Head of caudate nucleus (tissue), 42 donors: ENCODE measurements at regions not wholly inside any gene's neighbourhood (a gene's known extent, or its start where the extent isn't known, plus 50 kb on each side); places are given as distances from the start of the nearest gene placed in this dataset.

Experiments
- DNase-seq, 42 donors: peaks; one replicate each; pipeline versions ENCODE4 v3.0.0 to v3.0.0-alpha.2; 2020 to 2021; ENCODE audit warnings: mixed read lengths in 7 of 42
- intact Hi-C: fragments of 100-400 bp; cut with DNase I; formaldehyde crosslinking; loops from one replicate; pipeline ENCODE4 v1.15.0; 2022

- no peak for DNase-seq
- intact Hi-C loops, result no loop called here
These were observed 304.8 kb downstream of the TRIB2 start for GRCh38 chr2:13021470-13021957.

GRCh38 chr2:13030606-13031005 is 313.9 kb downstream of the TRIB2 start:
- DNase-seq, result no peak
- intact Hi-C loops, result no loop called here

- no peak for DNase-seq
- intact Hi-C loops, result no loop called here
These were observed 318.1 kb downstream of the TRIB2 start for GRCh38 chr2:13034861-13035260.

GRCh38 chr2:13035866-13036265 is 319.1 kb downstream of the TRIB2 start:
- DNase-seq, result peak in 13 of 42 donors; percentile 11 to 63 (median 28)
- intact Hi-C loops, result no loop called here

- intact Hi-C loops, result no loop called here
- no peak for DNase-seq
These were observed 323.3 kb downstream of the TRIB2 start for GRCh38 chr2:13040043-13040442.

- intact Hi-C loops, result no loop called here
- DNase-seq, result no peak
These were observed 329.9 kb downstream of the TRIB2 start for GRCh38 chr2:13046557-13047165.

- DNase-seq, result no peak
- intact Hi-C loops, result no loop called here
These were observed 334.0 kb downstream of the TRIB2 start for GRCh38 chr2:13050764-13051163.

GRCh38 chr2:13052547-13052946 is 335.8 kb downstream of the TRIB2 start:
- DNase-seq, result no peak
- intact Hi-C loops, result no loop called here

GRCh38 chr2:13056259-13056843 is 339.6 kb downstream of the TRIB2 start:
- intact Hi-C loops, result no loop called here
- DNase-seq, result peak in 3 of 42 donors; percentile 8 to 18 (median 11)

GRCh38 chr2:13057671-13058070 is 340.9 kb downstream of the TRIB2 start:
- intact Hi-C loops, result no loop called here
- no peak for DNase-seq

GRCh38 chr2:13066676-13067075 is 349.9 kb downstream of the TRIB2 start:
- no peak for DNase-seq
- intact Hi-C loops, result no loop called here

GRCh38 chr2:13067508-13067907 is 350.8 kb downstream of the TRIB2 start:
- intact Hi-C loops, result no loop called here

GRCh38 chr2:13089971-13090370 is 373.2 kb downstream of the TRIB2 start:
- intact Hi-C loops, result no loop called here
- DNase-seq, result no peak

More at GRCh38 chr2:13067508-13067907, 350.8 kb downstream of the TRIB2 start:
- DNase-seq, result no peak

GRCh38 chr2:13091455-13091854 is 374.7 kb downstream of the TRIB2 start:
- intact Hi-C loops, result no loop called here
- DNase-seq, result no peak

- intact Hi-C loops, result no loop called here
- DNase-seq, result no peak
These were observed 375.2 kb downstream of the TRIB2 start for GRCh38 chr2:13091861-13092378.

GRCh38 chr2:13093416-13093991 is 376.8 kb downstream of the TRIB2 start:
- intact Hi-C loops, result no loop called here

GRCh38 chr2:13102397-13103063 is 385.8 kb downstream of the TRIB2 start:
- intact Hi-C loops, result no loop called here
- DNase-seq, result no peak

More at GRCh38 chr2:13093416-13093991, 376.8 kb downstream of the TRIB2 start:
- DNase-seq, result no peak

- intact Hi-C loops, result no loop called here
- no peak for DNase-seq
These were observed 386.4 kb downstream of the TRIB2 start for GRCh38 chr2:13103151-13103550.

GRCh38 chr2:13103778-13104493 is 387.2 kb downstream of the TRIB2 start:
- intact Hi-C loops, result no loop called here

More at GRCh38 chr2:13103778-13104493, 387.2 kb downstream of the TRIB2 start:
- DNase-seq, result no peak
